Kidney glomerular epithelial cell (primary cell): ENCODE measurements at regions not wholly inside any gene's neighbourhood (a gene's known extent, or its start where the extent isn't known, plus 50 kb on each side); places are given as distances from the start of the nearest gene placed in this dataset.
A peak's percentile ranks its signal among the peaks of the same experiment; 100 is the strongest.

Experiments used
- DNase-seq: peaks from one replicate; lab custom pipeline; 2025; lab: John Stamatoyannopoulos, UW

- no peak for DNase-seq
These were observed 320.4 kb upstream of the OBI1 start for GRCh38 chr13:78979349-78979748.

- DNase-seq: peak; percentile 57
These were observed 319.5 kb upstream of the OBI1 start for GRCh38 chr13:78978381-78978998.

- no peak for DNase-seq
These were observed 318.4 kb upstream of the OBI1 start for GRCh38 chr13:78977311-78977710.

GRCh38 chr13:78976696-78977095, 317.7 kb upstream of the OBI1 start:
- DNase-seq: no peak

DNA sequence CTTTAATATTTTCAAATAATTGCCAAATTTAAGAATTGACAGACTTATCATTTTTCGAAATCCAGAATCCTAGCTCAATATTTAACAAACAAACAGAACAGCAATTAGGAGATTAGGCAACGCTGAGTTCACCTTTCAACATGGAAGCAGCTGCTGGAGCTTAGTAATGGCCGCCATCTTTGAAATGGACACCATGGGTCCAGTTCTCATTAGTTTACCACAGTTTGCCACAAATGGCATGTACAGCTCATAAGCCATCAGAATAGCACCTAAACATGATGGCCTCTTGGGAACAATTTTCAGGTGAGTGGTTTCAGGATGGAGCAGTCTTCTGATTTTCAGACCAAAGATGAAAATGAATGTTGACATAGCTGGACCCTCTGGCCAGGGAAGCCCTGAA, 313.6 kb upstream of the OBI1 start:
- DNase-seq: no peak

DNA sequence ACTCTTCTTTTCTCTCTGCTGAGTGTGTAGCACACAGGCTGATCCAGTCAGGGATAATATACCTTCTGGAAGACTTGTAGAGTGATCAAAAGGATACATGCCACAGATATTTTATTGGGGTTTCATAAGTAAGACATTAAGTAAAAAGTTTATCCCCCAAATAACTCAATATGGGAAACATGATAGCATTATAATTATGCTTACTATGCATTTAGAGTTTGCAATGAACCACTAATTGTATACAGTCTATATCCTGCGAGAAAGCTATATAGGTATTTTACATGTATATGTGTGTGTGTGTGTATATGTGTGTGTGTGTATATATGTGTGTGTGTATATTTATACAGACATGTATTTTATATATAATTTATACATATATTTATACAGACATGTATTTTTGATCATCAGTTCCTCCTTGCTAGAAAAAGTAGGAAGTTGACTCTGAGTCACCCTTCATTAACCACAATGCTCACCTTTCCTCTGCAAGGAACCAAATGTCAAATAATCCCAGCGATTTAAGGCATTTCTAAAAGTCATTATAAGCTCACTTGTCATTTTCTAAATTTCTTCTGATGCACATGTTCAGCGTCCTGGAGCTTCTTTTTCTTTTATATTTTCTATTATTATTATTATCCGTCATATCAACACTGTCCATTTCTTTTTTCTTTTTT, 312.5 kb upstream of the OBI1 start:
- no peak for DNase-seq

DNA sequence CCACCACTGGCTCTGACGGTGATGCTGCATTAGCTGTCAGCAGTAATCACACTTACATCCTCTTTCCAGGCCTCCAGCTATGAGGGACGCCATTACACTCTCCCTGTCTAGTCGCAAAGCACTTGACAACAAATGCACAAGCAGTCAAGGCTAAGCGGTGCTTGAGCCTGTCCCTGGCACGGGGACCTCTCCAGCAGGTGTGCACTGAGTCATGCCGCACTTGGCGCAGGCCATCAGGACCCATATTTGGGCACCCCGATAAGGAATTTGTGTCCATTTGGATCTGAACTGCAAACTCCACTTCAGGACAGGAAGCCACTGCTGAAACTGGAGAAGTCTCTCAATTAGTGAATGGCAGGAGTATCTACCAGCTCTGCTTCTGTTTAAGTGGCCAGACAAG, 301.9 kb upstream of the OBI1 start:
- no peak for DNase-seq

DNA sequence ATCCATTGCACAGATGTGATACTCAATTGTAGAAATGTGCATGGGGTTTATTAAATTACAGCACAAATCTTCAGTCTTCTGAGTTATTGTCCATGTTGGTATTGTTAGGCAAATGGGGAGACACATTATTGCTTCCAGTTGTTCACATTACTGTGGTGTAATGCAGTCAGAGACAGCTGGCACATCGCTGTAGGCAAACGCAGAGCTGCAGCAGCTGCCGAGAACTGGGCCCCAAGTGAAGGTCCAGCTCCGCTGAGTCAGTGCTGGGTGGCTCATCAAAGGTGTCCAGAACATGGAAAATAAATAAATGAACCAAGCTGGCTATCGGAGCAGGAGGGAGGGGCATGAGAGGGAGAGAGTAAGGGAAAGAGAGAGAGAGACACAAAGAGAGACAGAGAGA, 299.1 kb upstream of the OBI1 start:
- DNase-seq: no peak

DNA sequence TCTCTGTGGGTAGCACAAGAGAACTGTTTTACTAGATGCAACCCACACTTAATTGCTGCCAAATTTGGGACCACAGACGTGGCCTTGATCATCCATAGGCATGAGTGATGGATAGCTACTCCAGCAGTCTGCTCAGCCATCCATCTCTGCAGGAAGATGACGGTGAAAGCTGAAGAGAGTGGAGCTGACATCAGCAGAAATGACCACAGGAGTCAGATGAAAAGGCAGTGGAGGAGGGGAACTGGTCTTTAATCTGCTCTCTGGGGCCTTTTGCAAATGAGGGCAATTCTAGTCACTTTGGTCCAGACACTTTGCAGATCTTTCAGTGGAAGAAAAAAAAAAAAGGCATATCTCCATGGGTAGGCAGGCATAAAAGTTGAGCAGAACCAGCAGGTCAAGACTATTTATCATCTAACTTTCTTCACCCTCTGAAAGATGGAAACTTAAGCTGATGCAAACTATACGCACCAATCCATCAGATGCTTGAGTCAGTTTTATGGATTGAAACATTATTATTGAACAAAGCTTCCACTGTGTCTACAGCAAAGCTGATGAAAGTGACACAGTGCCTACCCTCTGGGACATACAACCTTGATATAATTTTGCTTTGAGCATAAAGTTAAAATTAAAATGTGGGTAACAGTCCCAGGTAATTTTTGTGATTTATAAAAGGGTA, 281.6 kb upstream of the OBI1 start:
- no peak for DNase-seq

DNA sequence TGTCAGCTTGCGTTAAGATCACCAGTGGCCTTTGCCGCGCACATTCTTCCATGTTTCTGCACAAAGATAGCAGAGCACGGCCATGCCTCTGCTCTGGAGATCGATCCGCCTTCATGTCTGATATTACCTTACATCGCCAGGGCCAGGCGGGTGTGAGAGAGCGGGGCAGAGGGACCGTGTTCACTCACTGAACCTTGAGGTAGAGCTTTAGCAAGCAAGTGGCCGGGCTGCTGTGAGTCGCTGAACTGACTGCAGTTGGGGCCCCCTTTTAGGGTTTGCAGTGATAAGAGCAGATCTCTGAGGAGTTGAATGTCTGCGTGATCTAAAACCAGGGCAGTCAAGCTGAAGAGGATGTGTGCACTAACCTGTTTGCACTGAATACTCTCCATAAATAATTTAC, 275.4 kb upstream of the OBI1 start:
- DNase-seq: no peak

DNA sequence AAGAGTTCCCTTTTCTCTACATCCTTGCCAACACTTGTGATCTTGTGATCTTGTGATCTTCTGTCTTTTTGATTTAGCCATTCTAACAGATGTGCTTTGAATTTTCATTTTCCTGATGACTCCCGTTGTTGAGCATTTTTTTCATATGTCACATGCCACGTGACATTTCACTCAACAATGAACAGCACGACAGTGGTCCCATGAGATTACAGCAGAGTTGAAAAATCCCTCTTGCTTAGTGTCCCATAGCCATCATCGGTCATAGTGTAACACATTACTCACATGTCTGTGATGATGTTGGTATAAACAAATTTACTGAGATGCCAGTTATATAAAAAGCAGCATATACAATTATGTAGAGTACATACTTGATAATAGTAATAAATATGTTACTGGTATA, 256.1 kb upstream of the OBI1 start:
- no peak for DNase-seq

DNA sequence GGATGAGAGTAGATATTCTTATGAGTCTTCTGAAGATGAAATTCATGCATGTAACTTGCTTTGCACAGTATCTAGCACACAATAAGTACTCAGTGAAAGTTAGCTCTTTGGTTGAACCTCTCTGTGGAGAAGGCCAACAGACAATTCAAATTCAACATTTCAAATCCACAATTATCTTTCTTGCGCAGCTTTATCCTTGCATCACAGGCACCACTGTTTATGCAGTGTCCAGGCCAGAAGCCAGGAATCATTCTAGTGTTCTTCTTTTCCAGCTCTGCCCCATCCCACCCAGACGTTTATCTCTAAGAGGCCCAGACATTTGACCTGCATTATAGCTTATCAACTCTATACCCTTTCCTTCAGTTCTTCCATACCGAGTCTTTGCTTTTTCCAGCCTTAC, 254.7 kb upstream of the OBI1 start:
- no peak for DNase-seq

- no peak for DNase-seq
These were observed 251.2 kb upstream of the OBI1 start for GRCh38 chr13:78910147-78910546.

- DNase-seq: no peak
These were observed 250.3 kb upstream of the OBI1 start for GRCh38 chr13:78909276-78909675.

DNA sequence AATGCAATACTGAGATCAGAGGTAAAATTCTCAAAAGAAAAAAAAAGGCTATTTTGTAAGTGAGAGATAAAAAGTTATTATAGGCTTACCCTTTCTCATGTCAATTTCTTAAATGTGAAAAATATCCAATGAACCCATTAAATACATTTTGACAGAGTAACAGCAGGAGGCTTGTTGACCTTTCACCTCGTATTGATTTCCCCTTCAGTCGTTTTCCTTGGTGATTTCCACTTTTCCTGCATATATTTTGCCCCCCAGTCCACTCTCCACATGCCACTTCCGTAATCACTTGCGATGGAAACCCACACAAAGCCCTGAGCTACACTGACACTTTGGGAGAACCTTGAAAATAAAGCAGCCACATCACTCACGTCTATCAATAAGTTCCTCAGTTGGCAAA, 248.1 kb upstream of the OBI1 start:
- DNase-seq: no peak

DNA sequence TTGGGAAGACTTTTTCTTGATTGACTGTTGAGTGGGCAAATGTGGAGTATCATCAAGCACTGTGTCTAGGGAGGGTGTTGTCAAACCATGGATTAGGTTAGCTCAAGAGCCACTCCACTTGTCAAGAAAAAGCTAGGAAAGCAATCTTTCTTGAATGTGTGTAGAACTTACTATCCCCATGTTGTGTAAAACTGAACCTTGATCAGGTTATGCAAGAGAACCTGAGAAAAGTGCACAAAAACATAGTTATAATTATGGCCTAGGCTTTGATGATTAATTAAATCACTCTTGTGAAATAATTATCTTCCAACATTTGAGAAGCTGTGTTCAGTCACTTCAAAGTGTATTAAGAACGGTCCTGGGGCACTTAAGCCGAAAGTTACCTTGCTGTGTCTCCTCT, 238.2 kb upstream of the OBI1 start:
- no peak for DNase-seq

GRCh38 chr13:78884571-78884970, 225.6 kb upstream of the OBI1 start:
- no peak for DNase-seq

GRCh38 chr13:78881751-78882150, 222.8 kb upstream of the OBI1 start:
- DNase-seq: no peak

- no peak for DNase-seq
These were observed 222.1 kb upstream of the OBI1 start for GRCh38 chr13:78881054-78881453.

DNA sequence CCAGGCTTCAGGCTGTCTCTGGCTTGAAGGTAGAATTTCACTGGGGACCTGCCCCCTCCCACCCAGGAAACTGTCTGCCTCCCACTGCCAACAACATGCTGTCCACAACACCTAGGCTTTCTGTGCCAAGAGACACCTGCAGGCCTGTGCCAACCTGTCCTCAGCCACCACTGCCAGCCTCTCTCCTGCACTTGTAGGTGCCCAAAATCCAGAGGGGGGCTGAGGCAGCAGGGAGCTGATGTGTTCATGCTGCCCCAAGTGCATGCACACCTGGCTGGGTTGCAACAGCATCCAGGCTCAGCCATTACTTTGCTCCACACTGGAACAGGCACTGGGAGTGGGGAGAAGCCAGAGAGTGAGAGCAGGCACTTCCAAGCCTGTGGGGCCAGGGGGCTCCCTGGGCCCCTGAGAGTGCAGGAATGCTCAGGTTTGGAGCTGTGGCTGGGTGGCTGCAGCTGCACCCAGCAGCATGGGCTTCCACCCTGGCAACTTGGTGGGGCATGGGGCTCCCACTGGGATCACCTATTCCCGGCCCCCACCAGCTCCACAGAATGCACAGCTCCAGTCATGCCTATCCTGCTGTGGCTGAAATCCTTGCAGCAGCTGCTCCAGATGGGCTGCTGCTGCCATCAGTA, 218.1 kb upstream of the OBI1 start:
- DNase-seq: no peak

- no peak for DNase-seq
These were observed 217.0 kb upstream of the OBI1 start for GRCh38 chr13:78875792-78876580.

DNA sequence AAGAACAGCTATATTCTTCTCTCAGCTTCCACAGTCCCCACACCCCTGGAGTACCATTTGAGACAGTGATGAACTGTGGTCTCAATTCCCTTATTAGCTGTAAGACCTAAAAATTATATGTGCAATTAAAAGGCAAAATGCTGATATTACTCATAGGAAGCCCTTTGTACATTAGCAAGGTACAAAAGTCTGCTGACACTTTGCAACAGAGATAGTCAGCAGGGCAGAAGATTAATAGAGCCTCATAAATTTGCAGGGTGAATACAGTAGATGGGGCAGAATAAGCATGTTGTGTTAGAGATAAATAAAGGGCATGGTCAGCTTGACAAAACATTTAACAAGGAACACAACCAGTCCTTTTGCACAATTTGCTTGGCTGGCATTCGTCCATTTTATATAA, 210.0 kb upstream of the OBI1 start:
- DNase-seq: no peak
